GM20000 (cell line): ENCODE measurements at regions not wholly inside any gene's neighbourhood (a gene's known extent, or its start where the extent isn't known, plus 50 kb on each side); places are given as distances from the start of the nearest gene placed in this dataset.
"Not testable (repeated sequence)": the region's sequence is repeated elsewhere in the genome, so short reads cannot be mapped to it uniquely, and the experiment has no call there.

ENCODE experiments used
- DNase-seq: peaks from one replicate; pipeline ENCODE4 v3.0.0; 2012; ENCODE audit warnings: low spot score
- TF ChIP-seq, protein P1 (sequence below): IDR thresholded peaks from 2 replicates; pipeline ENCODE4 v1.5.1; 2012; ENCODE audit warnings: mild to moderate bottlenecking, control low read depth; ENCODE audit errors: extremely low read depth, missing control alignments

DNA sequence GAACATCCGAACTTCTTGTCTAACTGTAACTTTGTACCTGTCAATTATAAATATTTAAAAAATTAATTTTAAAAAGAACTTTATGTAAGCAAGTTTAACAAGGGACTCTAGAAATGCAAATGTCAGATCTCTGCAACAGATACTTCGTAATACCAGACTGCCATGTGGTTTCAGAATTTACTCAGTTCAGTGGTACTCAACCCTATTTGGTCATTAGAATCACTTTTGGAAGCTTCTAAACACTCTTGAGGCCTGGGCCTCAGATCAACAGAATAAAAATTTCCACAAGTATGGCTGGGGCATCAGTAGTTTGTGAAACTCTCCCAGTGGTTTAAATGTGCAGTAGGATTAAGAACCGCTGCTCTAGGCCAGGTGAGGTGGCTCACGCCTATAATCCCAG lies 139.5 kb upstream of the SMYD2 start:
- TF ChIP-seq, protein P1, sequence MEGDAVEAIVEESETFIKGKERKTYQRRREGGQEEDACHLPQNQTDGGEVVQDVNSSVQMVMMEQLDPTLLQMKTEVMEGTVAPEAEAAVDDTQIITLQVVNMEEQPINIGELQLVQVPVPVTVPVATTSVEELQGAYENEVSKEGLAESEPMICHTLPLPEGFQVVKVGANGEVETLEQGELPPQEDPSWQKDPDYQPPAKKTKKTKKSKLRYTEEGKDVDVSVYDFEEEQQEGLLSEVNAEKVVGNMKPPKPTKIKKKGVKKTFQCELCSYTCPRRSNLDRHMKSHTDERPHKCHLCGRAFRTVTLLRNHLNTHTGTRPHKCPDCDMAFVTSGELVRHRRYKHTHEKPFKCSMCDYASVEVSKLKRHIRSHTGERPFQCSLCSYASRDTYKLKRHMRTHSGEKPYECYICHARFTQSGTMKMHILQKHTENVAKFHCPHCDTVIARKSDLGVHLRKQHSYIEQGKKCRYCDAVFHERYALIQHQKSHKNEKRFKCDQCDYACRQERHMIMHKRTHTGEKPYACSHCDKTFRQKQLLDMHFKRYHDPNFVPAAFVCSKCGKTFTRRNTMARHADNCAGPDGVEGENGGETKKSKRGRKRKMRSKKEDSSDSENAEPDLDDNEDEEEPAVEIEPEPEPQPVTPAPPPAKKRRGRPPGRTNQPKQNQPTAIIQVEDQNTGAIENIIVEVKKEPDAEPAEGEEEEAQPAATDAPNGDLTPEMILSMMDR, result no peak
- no peak for DNase-seq

- TF ChIP-seq, protein P1, result no peak
- no peak for DNase-seq
Measured at GRCh38 chr1:214143006-214143992, 137.7 kb upstream of the SMYD2 start.

DNA sequence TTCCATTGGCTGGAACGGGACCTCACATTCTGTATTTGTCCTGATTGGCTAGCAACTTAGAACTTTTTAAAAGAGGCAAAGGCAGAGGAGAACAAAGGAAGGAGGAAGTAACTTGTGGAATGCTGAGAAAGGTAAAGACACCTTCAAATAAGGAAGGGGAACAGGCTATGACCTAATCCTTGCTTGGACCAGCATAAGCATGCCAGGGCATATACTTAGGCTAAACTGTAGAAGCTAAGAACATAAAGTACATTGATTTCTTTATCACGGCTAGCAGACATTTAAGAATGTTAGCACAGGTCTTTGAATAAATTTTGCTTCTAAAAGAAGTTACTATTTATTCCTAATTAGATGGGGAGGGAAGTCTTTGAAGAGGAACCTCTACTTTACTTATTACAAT lies 136.4 kb upstream of the SMYD2 start:
- DNase-seq, result not testable (repeated sequence)

GRCh38 chr1:214146523-214146922 lies 134.4 kb upstream of the SMYD2 start:
- no peak for DNase-seq
- TF ChIP-seq, protein P1, result no peak

DNA sequence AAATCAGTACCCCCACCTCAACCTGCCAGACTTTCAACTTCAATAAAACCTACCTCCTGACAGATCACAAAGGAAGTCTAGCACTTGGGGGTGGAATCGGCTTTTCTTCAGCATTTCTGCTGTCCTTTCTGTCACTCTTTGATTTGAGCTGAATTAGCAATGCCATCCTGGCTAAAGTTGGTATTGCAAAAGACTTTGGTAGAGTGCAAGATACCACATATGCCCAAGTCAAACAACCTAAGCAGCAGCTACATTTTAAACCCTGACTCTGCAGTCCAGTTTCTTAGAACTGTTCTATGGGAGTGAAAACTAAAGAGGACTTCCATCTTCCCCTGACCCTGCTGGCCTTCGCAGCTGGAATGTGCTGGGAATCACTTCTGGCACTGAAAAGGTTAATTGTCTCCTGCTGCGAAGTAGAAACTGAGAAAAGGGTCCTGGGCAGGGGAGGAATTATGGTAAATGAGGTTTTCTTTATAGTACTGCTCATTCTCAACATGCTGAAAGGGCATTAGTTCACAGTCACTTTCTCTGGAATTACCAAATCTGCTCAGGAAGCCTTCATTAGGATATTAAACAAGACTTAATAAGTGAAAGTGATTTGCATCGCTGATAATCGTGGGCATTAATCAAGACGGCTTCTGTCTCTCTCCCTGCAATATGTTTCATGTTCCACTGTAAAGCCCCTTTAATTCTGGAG lies 126.2 kb upstream of the SMYD2 start:
- no peak for DNase-seq
- TF ChIP-seq, protein P1, result no peak

DNA sequence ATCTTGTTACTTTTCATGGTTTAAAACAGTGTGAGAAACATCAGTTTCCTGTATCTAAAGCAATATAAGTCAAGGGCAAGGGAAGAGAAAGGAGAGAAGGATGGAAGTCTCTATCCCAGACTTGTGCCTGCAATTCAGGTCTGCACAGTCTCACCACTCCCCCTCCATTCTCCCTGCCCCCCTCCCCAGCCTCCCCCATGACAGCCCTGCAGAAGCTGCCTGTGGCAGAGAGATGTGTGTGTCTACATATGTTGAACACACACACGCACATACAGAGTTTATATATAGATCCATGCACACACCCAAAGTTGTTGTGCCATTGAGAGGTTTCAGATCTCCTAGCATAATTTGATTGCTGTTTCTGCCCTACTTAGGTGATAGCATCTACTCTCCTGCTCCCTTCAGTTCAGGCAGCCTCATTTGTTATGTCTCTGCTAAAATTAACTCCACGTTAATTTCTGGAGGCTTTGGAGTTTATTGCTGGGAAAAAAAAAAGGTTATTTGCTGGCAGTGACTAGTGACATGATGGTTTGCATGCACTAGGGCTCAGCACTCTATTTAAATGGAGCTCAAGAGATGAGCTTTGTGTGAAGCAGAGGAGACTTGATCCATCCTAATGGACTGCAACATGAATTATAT lies 124.9 kb upstream of the SMYD2 start:
- no peak for DNase-seq

DNA sequence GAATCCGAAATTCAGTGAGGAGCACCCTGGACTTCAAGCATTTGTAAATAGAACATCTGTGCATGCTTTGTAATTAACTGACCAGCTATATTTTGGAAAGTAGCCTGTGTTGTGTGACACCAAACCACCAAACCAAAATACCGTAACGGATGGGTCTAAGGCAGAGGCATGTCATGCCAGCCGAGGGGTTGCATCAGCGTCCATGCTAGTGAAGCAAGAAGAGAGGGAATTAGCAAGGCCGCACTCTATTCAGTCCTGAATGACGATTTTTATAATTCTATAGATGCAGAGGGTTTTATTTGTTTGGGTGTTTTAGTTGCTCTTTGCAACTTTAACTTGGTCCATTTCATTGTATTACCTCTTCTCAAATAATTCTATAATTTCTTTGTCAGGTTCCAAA lies 116.8 kb upstream of the SMYD2 start:
- no peak for DNase-seq
- TF ChIP-seq, protein P1, result no peak

More for the DNA sequence above, 124.9 kb upstream of the SMYD2 start:
- TF ChIP-seq, protein P1, result no peak
